Effector memory CD4-positive, alpha-beta T cell (primary cell): ENCODE measurements at regions not wholly inside any gene's neighbourhood (a gene's known extent, or its start where the extent isn't known, plus 50 kb on each side); places are given as distances from the start of the nearest gene placed in this dataset.

Experiments used
- DNase-seq, 3 donors: peaks; one replicate each; pipeline ENCODE4 v3.0.0-alpha.2; 2020
- H3K27ac ChIP-seq: 2 replicates; pipeline ENCODE4 v1.7.0; 2013; ENCODE audit warnings: mild to moderate bottlenecking, low read length, moderate library complexity; ENCODE audit not compliant: insufficient read depth, poor library complexity, severe bottlenecking
- H3K27me3 ChIP-seq: replicated peaks from 2 replicates; pipeline ENCODE4 v1.7.0; 2013; ENCODE audit warnings: mild to moderate bottlenecking, low read length; ENCODE audit not compliant: insufficient read depth, control insufficient read depth, poor library complexity, severe bottlenecking
- H3K36me3 ChIP-seq: 2 replicates; pipeline ENCODE4 v1.7.0; 2013; ENCODE audit warnings: mild to moderate bottlenecking, low read length, moderate library complexity; ENCODE audit not compliant: control insufficient read depth, insufficient read depth
- H3K4me1 ChIP-seq: 2 replicates; pipeline ENCODE4 v1.7.0; 2013; ENCODE audit warnings: low read length, mild to moderate bottlenecking; ENCODE audit not compliant: control insufficient read depth, insufficient read depth, poor library complexity, severe bottlenecking
- H3K4me3 ChIP-seq: 2 replicates; pipeline ENCODE4 v1.7.0; 2013; ENCODE audit warnings: low read length, low read depth, mild to moderate bottlenecking; ENCODE audit not compliant: insufficient read depth, poor library complexity, severe bottlenecking
- H3K9me3 ChIP-seq: 2 replicates; pipeline ENCODE4 v1.7.0; 2013; ENCODE audit warnings: mild to moderate bottlenecking, low read length, moderate library complexity; ENCODE audit not compliant: control insufficient read depth

DNA sequence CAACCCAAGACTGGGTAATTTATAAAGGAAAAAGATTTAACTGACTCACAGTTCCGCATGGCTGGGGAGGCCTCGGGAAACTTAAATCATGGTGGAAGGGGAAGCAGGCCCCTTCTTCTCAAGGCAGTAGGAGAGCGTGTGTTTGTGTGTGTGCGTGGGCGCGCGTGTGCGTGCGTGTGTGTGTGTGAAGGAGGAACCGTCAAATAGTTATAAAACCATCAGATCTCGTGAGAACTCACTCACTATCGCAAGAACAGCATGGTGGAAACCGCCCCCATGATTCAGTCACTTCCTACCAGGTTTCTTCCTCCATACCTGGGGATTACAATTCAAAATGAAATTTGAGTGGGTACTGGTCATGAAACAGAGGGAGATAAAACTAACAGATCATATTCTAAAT is 220.1 kb upstream of the EYS start:
- no peaks in the 10 kb centered on the region for H3K9me3 ChIP-seq
- H3K36me3 ChIP-seq: no peaks in the 10 kb centered on the region
- no peaks in the 10 kb centered on the region for H3K27me3 ChIP-seq
- H3K27ac ChIP-seq: no peak overlapping the region
- H3K4me3 ChIP-seq: no peak overlapping the region
- H3K4me1 ChIP-seq: no peaks in the 10 kb centered on the region
- no peak for DNase-seq

DNA sequence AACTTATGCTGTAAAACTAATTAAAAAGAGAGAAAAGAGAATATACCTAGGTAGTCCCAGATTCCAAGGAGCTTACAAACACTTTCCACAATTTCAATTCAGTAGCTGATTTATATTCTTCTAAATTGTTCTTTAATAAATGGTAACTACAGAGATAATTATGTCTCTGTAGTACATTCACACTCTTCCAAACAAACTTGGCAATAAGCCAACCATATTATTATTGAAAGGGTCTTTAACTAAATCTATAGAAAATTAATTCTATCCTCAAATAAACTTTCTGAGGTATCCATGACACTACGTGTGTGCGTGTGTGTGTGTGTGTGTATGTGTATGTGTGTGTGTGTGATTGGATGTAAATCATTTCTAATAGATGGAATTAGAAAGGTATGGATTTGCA is 217.4 kb upstream of the EYS start:
- Histone ChIP-seq H3K36me3 (no peaks in the 10 kb centered on the region), H3K4me1 (no peaks in the 10 kb centered on the region), H3K27ac (no peak overlapping the region), H3K9me3 (no peaks in the 10 kb centered on the region), H3K4me3 (no peak overlapping the region), H3K27me3 (no peaks in the 10 kb centered on the region)
- no peak for DNase-seq

DNA sequence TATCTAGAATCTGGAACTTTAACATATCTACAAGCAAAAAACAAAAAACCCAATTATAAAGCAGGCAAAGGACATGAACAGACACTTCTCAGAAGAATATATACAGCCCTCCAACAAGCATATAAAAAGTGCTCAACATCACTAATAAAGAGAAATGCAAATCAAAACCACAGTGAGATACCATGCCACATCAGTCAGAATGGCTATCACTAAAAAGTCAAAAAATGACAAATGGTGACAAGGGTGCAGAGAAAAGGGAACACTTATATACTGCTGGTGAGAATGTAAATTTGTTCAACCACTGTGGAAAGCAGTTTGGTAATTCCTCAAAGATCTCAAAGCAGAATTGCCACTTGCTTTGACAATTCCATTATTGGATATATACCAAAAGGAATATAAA is 215.0 kb upstream of the EYS start:
- DNase-seq: no peak
- no peaks in the 10 kb centered on the region for H3K27me3 ChIP-seq
- H3K9me3 ChIP-seq: no peaks in the 10 kb centered on the region
- no peaks in the 10 kb centered on the region for H3K36me3 ChIP-seq
- no peak overlapping the region for H3K4me3 ChIP-seq
- H3K27ac ChIP-seq: no peak overlapping the region
- no peaks in the 10 kb centered on the region for H3K4me1 ChIP-seq

DNA sequence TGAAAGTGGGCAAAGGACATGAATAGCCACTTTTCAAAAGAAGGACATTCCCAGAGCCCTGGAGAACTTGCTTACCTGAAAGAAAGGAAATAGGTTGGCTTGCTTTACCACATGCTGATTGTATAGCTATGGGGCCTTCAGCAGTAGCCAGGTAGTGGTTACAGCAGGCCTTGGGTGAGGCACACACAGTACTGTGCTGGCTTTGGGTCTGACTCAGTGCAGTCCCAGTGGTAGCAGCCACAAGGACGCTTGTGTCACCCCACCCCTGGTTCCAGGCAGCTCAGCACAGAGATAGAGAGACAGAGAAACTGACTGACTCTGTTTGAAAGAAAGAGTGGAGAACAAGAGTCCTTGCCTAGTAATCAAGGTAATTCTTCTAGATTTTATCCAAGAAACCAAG is 201.0 kb upstream of the EYS start:
- DNase-seq: no peak

DNA sequence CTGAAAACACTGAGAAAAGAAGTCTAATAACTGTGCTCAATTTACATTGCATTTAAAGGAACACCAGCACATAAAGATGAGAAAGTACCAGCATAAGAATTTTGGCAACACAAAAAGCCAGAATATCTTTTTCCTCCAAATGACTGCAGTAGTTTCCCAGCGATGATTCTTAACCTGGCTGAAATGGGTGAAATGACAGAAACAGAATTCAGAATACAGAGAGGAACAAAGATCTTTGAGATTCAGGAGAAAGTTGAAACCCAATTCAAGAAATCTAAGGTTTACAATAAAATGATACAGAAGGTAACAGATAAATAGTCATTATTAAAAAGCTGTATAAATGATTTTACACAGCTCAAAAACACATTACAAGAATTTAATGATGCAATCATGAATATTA is 197.0 kb upstream of the EYS start:
- Histone ChIP-seq H3K4me3 (no peak overlapping the region), H3K27ac (no peak overlapping the region), H3K27me3 (no peaks in the 10 kb centered on the region), H3K4me1 (no peaks in the 10 kb centered on the region), H3K36me3 (no peaks in the 10 kb centered on the region), H3K9me3 (no peaks in the 10 kb centered on the region)
- DNase-seq: no peak

More for the DNA sequence above, 201.0 kb upstream of the EYS start:
- H3K27ac ChIP-seq: no peak overlapping the region
- H3K9me3 ChIP-seq: no peaks in the 10 kb centered on the region
- H3K27me3 ChIP-seq: no peaks in the 10 kb centered on the region
- H3K4me3 ChIP-seq: no peak overlapping the region
- no peaks in the 10 kb centered on the region for H3K4me1 ChIP-seq
- H3K36me3 ChIP-seq: no peaks in the 10 kb centered on the region

DNA sequence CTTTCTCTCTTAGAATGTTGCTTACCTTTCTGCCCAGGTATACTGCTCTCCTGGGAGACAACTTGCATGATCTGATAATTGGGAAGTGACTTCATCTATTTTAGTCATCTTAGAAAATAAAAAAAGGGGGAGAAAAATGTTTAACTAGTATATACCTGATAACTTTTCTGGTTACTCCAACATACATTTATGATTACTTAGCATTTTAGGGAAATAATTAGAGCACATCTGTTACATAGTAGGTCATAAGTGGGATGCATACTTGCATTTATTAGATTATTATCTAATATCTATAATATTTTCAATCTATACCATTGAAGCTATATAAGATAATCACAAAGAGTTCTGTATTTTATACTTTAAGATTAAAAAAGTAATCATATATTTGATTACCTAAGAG is 193.9 kb upstream of the EYS start:
- DNase-seq: no peak
- Histone ChIP-seq H3K36me3 (no peaks in the 10 kb centered on the region), H3K4me3 (no peak overlapping the region), H3K27me3 (no peaks in the 10 kb centered on the region), H3K27ac (no peak overlapping the region), H3K9me3 (no peaks in the 10 kb centered on the region), H3K4me1 (no peaks in the 10 kb centered on the region)

DNA sequence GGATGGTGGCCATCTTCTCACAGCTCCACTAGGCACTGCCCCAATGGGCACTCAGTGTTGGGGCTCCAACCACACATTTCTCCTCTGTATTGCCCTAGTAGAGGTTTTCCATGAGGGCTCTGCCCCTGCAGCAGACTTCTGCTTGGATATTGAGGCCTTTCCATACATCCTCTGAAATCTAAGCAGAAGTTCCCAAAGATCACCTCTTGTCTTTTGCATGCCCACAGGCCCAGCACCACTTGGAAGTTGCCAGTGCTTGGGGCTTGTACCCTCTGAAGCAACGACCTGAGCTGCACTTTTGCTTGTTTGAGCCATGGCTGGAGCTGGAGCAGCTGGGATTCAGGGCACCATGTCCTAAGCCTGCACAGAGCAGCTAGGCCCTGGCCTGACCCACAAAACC is 189.1 kb upstream of the EYS start:
- no peak overlapping the region for H3K27ac ChIP-seq
- no peaks in the 10 kb centered on the region for H3K9me3 ChIP-seq
- H3K4me3 ChIP-seq: no peak overlapping the region
- no peaks in the 10 kb centered on the region for H3K27me3 ChIP-seq
- no peaks in the 10 kb centered on the region for H3K4me1 ChIP-seq
- no peak for DNase-seq
- H3K36me3 ChIP-seq: no peaks in the 10 kb centered on the region

DNA sequence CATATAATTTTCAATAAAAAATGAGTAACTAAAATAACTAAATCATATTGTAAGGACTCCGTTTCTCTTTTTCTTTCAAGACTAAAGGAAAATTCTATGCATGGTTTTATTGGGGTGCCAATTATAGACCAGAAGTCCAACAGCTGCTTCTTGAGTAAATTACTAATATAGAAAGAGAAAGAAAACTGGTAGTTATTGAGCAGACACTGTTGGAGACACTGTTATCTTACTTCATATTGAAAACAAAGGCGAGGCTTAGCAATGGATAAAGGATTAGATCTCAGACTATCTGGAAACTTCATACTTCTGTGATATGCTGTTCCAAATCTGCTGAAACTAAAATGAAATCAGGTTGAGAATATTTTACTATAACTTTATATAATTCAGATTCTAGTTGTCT is 169.6 kb upstream of the EYS start:
- Histone ChIP-seq H3K4me3 (no peak overlapping the region), H3K27ac (no peak overlapping the region), H3K27me3 (no peaks in the 10 kb centered on the region), H3K9me3 (no peaks in the 10 kb centered on the region), H3K4me1 (no peaks in the 10 kb centered on the region), H3K36me3 (no peaks in the 10 kb centered on the region)
- no peak for DNase-seq

DNA sequence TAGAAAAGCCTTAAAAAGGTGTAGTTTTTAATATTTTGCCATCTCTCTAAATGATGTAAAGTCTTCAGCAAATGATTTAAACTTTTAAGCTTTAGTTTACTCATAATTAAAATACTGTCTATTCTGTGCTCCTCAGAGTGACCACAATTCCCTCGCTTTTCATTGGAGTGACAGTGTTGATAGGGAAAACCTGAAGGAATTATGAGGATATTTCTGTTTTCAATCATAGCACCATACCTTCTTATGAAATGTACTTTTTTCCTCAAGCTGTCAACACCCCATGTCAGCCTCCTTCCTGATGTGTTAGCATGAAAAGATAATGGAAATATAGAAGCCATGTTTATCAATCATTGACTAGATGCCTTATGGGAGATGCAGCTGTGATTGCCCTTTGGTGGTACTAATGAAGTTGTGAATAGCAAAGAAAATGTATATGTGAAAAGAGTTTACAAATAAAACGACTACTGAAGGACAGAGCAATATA is 145.4 kb upstream of the EYS start:
- H3K4me1 ChIP-seq: no peaks in the 10 kb centered on the region
- no peaks in the 10 kb centered on the region for H3K9me3 ChIP-seq
- no peak overlapping the region for H3K27ac ChIP-seq
- H3K4me3 ChIP-seq: no peak overlapping the region
- DNase-seq: no peak
- H3K36me3 ChIP-seq: no peaks in the 10 kb centered on the region
- no peaks in the 10 kb centered on the region for H3K27me3 ChIP-seq

DNA sequence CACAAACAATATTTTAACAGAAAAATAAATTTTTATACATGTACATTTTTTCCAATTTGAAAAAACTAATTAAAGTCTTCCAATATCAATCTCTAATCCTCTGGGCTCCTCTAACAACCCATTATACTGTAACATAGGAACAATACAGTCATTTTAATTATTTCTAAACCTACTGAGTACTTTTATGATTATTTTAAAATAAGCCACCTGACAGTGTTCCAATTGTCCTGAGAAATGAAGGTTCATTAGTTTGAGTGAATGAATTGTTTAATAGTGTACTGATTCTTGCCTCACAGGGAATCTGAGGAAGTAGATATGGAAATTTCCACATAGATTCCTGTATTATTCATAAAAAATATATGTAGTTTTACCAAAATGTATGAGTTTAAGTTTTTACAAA is 123.1 kb upstream of the EYS start:
- no peak overlapping the region for H3K27ac ChIP-seq
- no peaks in the 10 kb centered on the region for H3K36me3 ChIP-seq
- no peak for DNase-seq
- H3K4me3 ChIP-seq: no peak overlapping the region
- no peaks in the 10 kb centered on the region for H3K27me3 ChIP-seq
- H3K4me1 ChIP-seq: no peaks in the 10 kb centered on the region
- no peaks in the 10 kb centered on the region for H3K9me3 ChIP-seq

DNA sequence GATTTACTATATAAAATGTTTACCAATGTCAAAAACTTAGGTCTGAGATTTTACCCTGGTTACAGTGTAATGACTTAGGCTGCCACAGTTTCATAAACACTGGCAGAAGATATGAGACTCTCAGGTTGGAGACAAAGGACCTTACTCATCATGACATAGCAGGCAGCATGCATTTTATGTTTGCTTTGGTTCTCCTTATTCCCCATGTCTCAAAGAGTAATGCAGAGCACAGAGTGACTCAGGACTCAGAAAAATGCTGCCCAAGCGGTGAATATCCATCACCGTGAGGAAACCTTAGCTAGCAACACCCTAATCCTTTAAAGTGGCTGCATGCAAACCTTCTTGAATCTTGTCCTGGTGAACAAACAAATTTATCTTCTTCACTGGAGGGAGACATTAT is 112.1 kb upstream of the EYS start:
- H3K27me3 ChIP-seq: no peaks in the 10 kb centered on the region
- H3K27ac ChIP-seq: no peak overlapping the region
- no peaks in the 10 kb centered on the region for H3K9me3 ChIP-seq
- no peaks in the 10 kb centered on the region for H3K4me1 ChIP-seq
- H3K4me3 ChIP-seq: no peak overlapping the region
- H3K36me3 ChIP-seq: no peaks in the 10 kb centered on the region
- no peak for DNase-seq
